A549 (cell line): ENCODE measurements at regions not wholly inside any gene's neighbourhood (a gene's known extent, or its start where the extent isn't known, plus 50 kb on each side); places are given as distances from the start of the nearest gene placed in this dataset.

Source experiments
- ATAC-seq, 2 experiments: fragments of 200-7000 bp in 1 of 2; fragments of >200 bp in 1 of 2; cut with Nextera tagmentation in 1 of 2; cut with Tn5 transposase in 1 of 2; 3 replicates each; pipeline versions ENCODE4 v1.8.0 to v1.9.1; 2018 to 2020; ENCODE audit warnings: mild to moderate bottlenecking in 1 of 2, moderate library complexity in 1 of 2
- CTCF ChIA-PET: fragments of 300-600 bp; sonication (Branson Sonifier 250); formaldehyde crosslinking; extraction: SDS; loops from one replicate; lab custom pipeline; 2021; ENCODE audit warnings: antibody characterized with exemption, inconsistent platforms; lab: Yijun Ruan, JAX
- POLR2A ChIA-PET: fragments of 350-600 bp; formaldehyde crosslinking; extraction: SDS; loops from one replicate; lab custom pipeline; 2021; ENCODE audit warnings: antibody characterized with exemption, inconsistent platforms; lab: Yijun Ruan, JAX
- DNase-seq, 2 experiments: peaks; one replicate each; pipeline versions ENCODE4 v3.0.0 to v3.0.0-alpha.2; 2011 to 2016; ENCODE audit warnings: low read depth in 1 of 2, low spot score in 1 of 2
- FAIRE-seq: peaks from 2 replicates; lab custom pipeline; 2011; peaks lifted over from hg19 to GRCh38; lab: Jason Lieb, UNC
- H3K27ac ChIP-seq, 2 experiments: fragments of >200 bp; sonication (Bioruptor Twin); formaldehyde crosslinking; 3 replicates each; pipeline ENCODE4 v1.5.1; 2016 to 2017
- H3K4me1 ChIP-seq: fragments of >200 bp; sonication (Bioruptor Twin); formaldehyde crosslinking; 3 replicates; pipeline ENCODE4 v1.6.1; 2016
- H3K4me2 ChIP-seq: fragments of >200 bp; sonication (Bioruptor Twin); formaldehyde crosslinking; 3 replicates; pipeline ENCODE4 v1.6.1; 2016
- H3K4me3 ChIP-seq: fragments of >200 bp; sonication (Bioruptor Twin); formaldehyde crosslinking; 3 replicates; pipeline ENCODE4 v1.5.1; 2016
- H3K9me3 ChIP-seq: fragments of >200 bp; sonication (Bioruptor Twin); formaldehyde crosslinking; 3 replicates; pipeline ENCODE4 v1.6.1; 2016
- CTCF ChIP-seq: fragments of >200 bp; sonication (Bioruptor Twin); formaldehyde crosslinking; IDR thresholded peaks from 3 replicates; pipeline ENCODE4 v1.5.1; 2016
- EHMT2 ChIP-seq: fragments of 200-600 bp; sonication (generic); IDR thresholded peaks from 2 replicates; pipeline ENCODE4 v1.6.1; 2016; ENCODE audit warnings: antibody characterized with exemption, low read depth, mild to moderate bottlenecking, moderate library complexity
- ELK1 ChIP-seq: fragments of 150-350 bp; IDR thresholded peaks from 2 replicates; pipeline ENCODE4 v1.6.1; 2014; ENCODE audit warnings: low read depth, mild to moderate bottlenecking, low read length
- EP300 ChIP-seq, 2 experiments: fragments of >200 bp; sonication (Bioruptor Twin); formaldehyde crosslinking; IDR thresholded peaks; 2 replicates in 1 of 2; 3 replicates in 1 of 2; pipeline ENCODE4 v1.6.1; 2016 to 2017
- ESRRA ChIP-seq: fragments of 150-350 bp; IDR thresholded peaks from 2 replicates; pipeline ENCODE4 v1.6.1; 2014; ENCODE audit warnings: mild to moderate bottlenecking, low read length, borderline replicate concordance
- HES2 ChIP-seq: fragments of >200 bp; sonication (Bioruptor Twin); formaldehyde crosslinking; IDR thresholded peaks from 2 replicates; pipeline ENCODE4 v1.6.1; 2016
- HEYL ChIP-seq: fragments of 250-450 bp; sonication (Bioruptor Pico); IDR thresholded peaks from 2 replicates; pipeline ENCODE4 v1.8.0; 2021; ENCODE audit warnings: mild to moderate bottlenecking, moderate library complexity
- HOXA7 ChIP-seq: fragments of 250-450 bp; sonication (Bioruptor Pico); IDR thresholded peaks from 2 replicates; pipeline ENCODE4 v1.5.0; 2020; ENCODE audit warnings: mild to moderate bottlenecking, moderate library complexity
- HOXB5 ChIP-seq: fragments of 250-450 bp; sonication (Bioruptor Pico); IDR thresholded peaks from 2 replicates; pipeline ENCODE4 v1.5.0; 2020; ENCODE audit warnings: mild to moderate bottlenecking, moderate library complexity
- KDM1A ChIP-seq: fragments of 200-600 bp; sonication (generic); IDR thresholded peaks from 2 replicates; pipeline ENCODE4 v1.6.1; 2016; ENCODE audit warnings: low read depth, mild to moderate bottlenecking
- NFE2L2 ChIP-seq: fragments of 150-350 bp; conservative IDR thresholded peaks from 2 replicates; pipeline ENCODE4 v1.6.1; 2014; ENCODE audit warnings: low read length
- PBX3 ChIP-seq: IDR thresholded peaks from 2 replicates; pipeline ENCODE4 v1.6.1; 2012
- RAD21 ChIP-seq, 2 experiments: fragments of >200 bp in 1 of 2; sonication (Bioruptor Twin) in 1 of 2; formaldehyde crosslinking in 1 of 2; IDR thresholded peaks in 1 of 2; conservative IDR thresholded peaks in 1 of 2; 2 replicates in 1 of 2; 3 replicates in 1 of 2; pipeline ENCODE4 v1.6.1; 2012 to 2018; ENCODE audit warnings: inconsistent platforms in 1 of 2
- REST ChIP-seq: fragments of 200-600 bp; sonication (generic); IDR thresholded peaks from 2 replicates; pipeline ENCODE4 v1.6.1; 2016; ENCODE audit warnings: antibody characterized with exemption, mild to moderate bottlenecking, moderate library complexity
- RFX5 ChIP-seq: fragments of 450-650 bp; IDR thresholded peaks from 2 replicates; pipeline ENCODE4 v1.7.1; 2014; ENCODE audit warnings: antibody characterized with exemption, mild to moderate bottlenecking, moderate library complexity
- RNF2 ChIP-seq: fragments of 200-600 bp; sonication (generic); IDR thresholded peaks from 2 replicates; pipeline ENCODE4 v1.6.1; 2016; ENCODE audit warnings: low read depth, mild to moderate bottlenecking, antibody characterized with exemption, moderate library complexity, borderline replicate concordance
- SMC3 ChIP-seq: fragments of >200 bp; sonication (Bioruptor Twin); formaldehyde crosslinking; IDR thresholded peaks from 3 replicates; pipeline ENCODE4 v1.6.1; 2018; ENCODE audit warnings: inconsistent platforms
- SREBF2 ChIP-seq: fragments of 450-650 bp; IDR thresholded peaks from 2 replicates; pipeline ENCODE4 v1.6.1; 2014; ENCODE audit warnings: mild to moderate bottlenecking, moderate library complexity
- TP53 ChIP-seq: fragments of 250-450 bp; sonication (Bioruptor Pico); IDR thresholded peaks from 2 replicates; pipeline ENCODE4 v1.5.0; 2021; ENCODE audit warnings: mild to moderate bottlenecking, moderate library complexity
- USF2 ChIP-seq: fragments of 450-650 bp; IDR thresholded peaks from 2 replicates; pipeline ENCODE4 v1.6.1; 2014; ENCODE audit warnings: antibody characterized with exemption
- ZNF302 ChIP-seq: fragments of 250-450 bp; sonication (Bioruptor Pico); IDR thresholded peaks from 2 replicates; pipeline ENCODE4 v1.9.0; 2021; ENCODE audit warnings: inconsistent platforms, mild to moderate bottlenecking, moderate library complexity
- WGBS: methylation state at CpG from one replicate; pipeline ENCODE4 v1.1.6; 2017; ENCODE audit errors: missing lambda C conversion rate; 5-methylcytosine and 5-hydroxymethylcytosine counted together

GRCh38 chr1:115463347-115463746 lies 125.3 kb upstream of the NGF start:
- CTCF ChIA-PET: interaction anchor here (13.0 kb wide), 1 partner anchor 323 kb away, joined by 171 read pairs; no protein-coding TSS in a partner anchor
- Histone ChIP-seq H3K4me1 (no peaks in the 10 kb centered on the region), H3K4me3 (no peak overlapping the region), H3K27ac (no peak overlapping the region), H3K4me2 (no peak overlapping the region), H3K9me3 (no peaks in the 10 kb centered on the region)
- FAIRE-seq: no peak
- TF ChIP-seq CTCF (peak; percentile 22; the same call in 2 of the 3 replicates), SREBF2 (no peak), HEYL (CRISPR knock-in tag) (no peak), TP53 (CRISPR knock-in tag) (no peak), HOXA7 (no peak), ZNF302 (CRISPR knock-in tag) (no peak), ELK1 (no peak), NFE2L2 (no peak), HES2 (no peak), KDM1A (no peak), RAD21 (conservative IDR thresholded peaks at IDR 0.05 in 1 of 2, IDR thresholded peaks at IDR 0.05 in 1 of 2) (peak; percentile 44 to 54), RFX5 (no peak), SMC3 (peak; percentile 45; the same call in 2 of the 3 replicates), EP300 (IDR thresholded peaks at IDR 0.05) (no peak), EHMT2 (no peak), PBX3 (no peak), RNF2 (no peak), HOXB5 (no peak), REST (no peak)
- TF ChIP-seq, all 56 proteins: peak for 3
- POLR2A ChIA-PET: no interaction called here
- DNase-seq (no peak), ATAC-seq (no peak)

GRCh38 chr1:115462566-115463076 lies 124.6 kb upstream of the NGF start:
- FAIRE-seq (no peak), ATAC-seq (no peak), DNase-seq (no peak)
- H3K9me3 ChIP-seq: no peaks in the 10 kb centered on the region
- no peak overlapping the region for H3K4me3 ChIP-seq
- no peak for TF ChIP-seq USF2
- TF ChIP-seq CTCF: no peak
- TF ChIP-seq HOXB5: no peak
- no peak for TF ChIP-seq KDM1A
- no peak for TF ChIP-seq ESRRA
- TF ChIP-seq TP53 (CRISPR knock-in tag): no peak
- WGBS: 73% methylated on average over 4 of the region's 4 CpGs
- ChIA-PET CTCF (interaction anchor here (13.0 kb wide), 1 partner anchor 322 kb away, joined by 171 read pairs; no protein-coding TSS in a partner anchor), POLR2A (no interaction called here)
- H3K27ac ChIP-seq: no peak overlapping the region
- no peaks in the 10 kb centered on the region for H3K4me1 ChIP-seq
- H3K4me2 ChIP-seq: no peak overlapping the region
